HEK293T (cell line): ENCODE measurements at regions not wholly inside any gene's neighbourhood (a gene's known extent, or its start where the extent isn't known, plus 50 kb on each side); places are given as distances from the start of the nearest gene placed in this dataset.

Experiments
- ELF4 ChIP-seq: fragments of 450-650 bp; IDR thresholded peaks from 2 replicates; pipeline ENCODE4 v1.6.1; 2017; ENCODE audit warnings: antibody characterized with exemption
- FOXA1 ChIP-seq: fragments of 450-650 bp; IDR thresholded peaks from 2 replicates; pipeline ENCODE4 v1.6.1; 2016; ENCODE audit warnings: mild to moderate bottlenecking
- FOXM1 ChIP-seq: fragments of 450-650 bp; IDR thresholded peaks from 2 replicates; pipeline ENCODE4 v1.6.1; 2017; ENCODE audit warnings: mild to moderate bottlenecking, borderline replicate concordance
- LEF1 ChIP-seq: fragments of 450-650 bp; IDR thresholded peaks from 2 replicates; pipeline ENCODE4 v1.6.1; 2017; ENCODE audit warnings: mild to moderate bottlenecking, borderline replicate concordance

- TF ChIP-seq FOXA1 (no peak), FOXM1 (no peak), ELF4 (no peak), LEF1 (no peak)
These were observed 283.0 kb upstream of the MARCKS start for GRCh38 chr6:113574147-113574546.
